Thyroid gland (tissue), 4 donors: ENCODE measurements at regions not wholly inside any gene's neighbourhood (a gene's known extent, or its start where the extent isn't known, plus 50 kb on each side); places are given as distances from the start of the nearest gene placed in this dataset.

Source experiments
- CTCF ChIP-seq, 6 experiments: fragments of 200-600 bp in 3 of 6; fragments of 450-650 bp in 3 of 6; sonication (generic) in 3 of 6; IDR thresholded peaks; one replicate each; pipeline ENCODE4 v1.5.1; 2016 to 2019; ENCODE audit warnings: antibody characterized with exemption in 6 of 6, mild to moderate bottlenecking in 2 of 6, inconsistent platforms in 1 of 6, moderate library complexity in 1 of 6
- POLR2A ChIP-seq, 2 donors: fragments of 450-650 bp; IDR thresholded peaks; one replicate each; pipeline ENCODE4 v1.6.1; 2017; ENCODE audit warnings: antibody characterized with exemption in 2 of 2, mild to moderate bottlenecking in 2 of 2, moderate library complexity in 1 of 2

GRCh38 chr14:58792416-58792815 lies 154.7 kb downstream of the DACT1 start:
- TF ChIP-seq CTCF (IDR thresholded peaks at IDR 0.05) (no peak), POLR2A (IDR thresholded peaks at IDR 0.05) (no peak)
